ENCODE measurements at regions not wholly inside any gene's neighbourhood (a gene's known extent, or its start where the extent isn't known, plus 50 kb on each side); places are given as distances from the start of the nearest gene placed in this dataset.

- H3K36me3 ChIP-seq (ENCODE audit: control insufficient read depth in 2 of 2, insufficient read depth in 1 of 2, low read length in 2 of 2), result no peaks in the 10 kb centered on the region
- TF ChIP-seq ZNF654 (tag by site-specific recombination; IDR thresholded peaks at IDR 0.05; ENCODE audit: low read depth) (peak; percentile 67), ZNF768 (tag by site-specific recombination; IDR thresholded peaks at IDR 0.05) (no peak)
- no peak overlapping the region for H3K27ac ChIP-seq (ENCODE audit: extremely low read depth, low read depth, low read length)
- no peaks in the 10 kb centered on the region; the same call in 1 of the 2 replicates for H3K9me3 ChIP-seq (ENCODE audit: control insufficient read depth, insufficient read depth, low read depth, low read length)
- no peak overlapping the region for H3K4me3 ChIP-seq (ENCODE audit: low read depth, low read length)
- no peaks in the 10 kb centered on the region for H3K4me1 ChIP-seq (ENCODE audit: control insufficient read depth, insufficient read depth, low read length)
- CTCF ChIA-PET, result no interaction called here
- POLR2A ChIA-PET, result no interaction called here
These were observed 1139.4 kb downstream of the XPNPEP1 start for GRCh38 chr10:108783897-108784296.

DNA sequence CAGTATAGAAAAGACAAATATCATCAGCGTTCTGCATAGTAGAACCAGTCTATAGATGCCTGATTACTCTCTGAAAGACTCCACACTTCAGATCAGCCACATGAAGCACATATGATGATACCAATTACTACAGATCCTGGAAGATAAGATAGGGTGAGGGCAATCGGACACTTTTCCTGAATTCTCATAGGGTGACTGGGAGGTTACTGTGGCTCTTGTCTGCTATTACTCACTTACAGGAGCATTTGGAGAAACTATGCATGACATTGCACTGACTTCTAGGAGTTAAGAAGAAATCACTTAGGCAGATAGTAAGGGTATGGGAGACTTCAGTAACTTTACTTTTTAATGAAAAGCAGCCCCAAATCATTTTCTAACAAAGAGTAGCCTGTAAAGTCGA is 1140.9 kb downstream of the XPNPEP1 start:
- ChIA-PET POLR2A (no interaction called here), CTCF (no interaction called here)
- H3K36me3 ChIP-seq (ENCODE audit: control insufficient read depth in 2 of 2, insufficient read depth in 1 of 2, low read length in 2 of 2), result no peaks in the 10 kb centered on the region
- H3K9me3 ChIP-seq (ENCODE audit: control insufficient read depth, insufficient read depth, low read depth, low read length), result no peaks in the 10 kb centered on the region; the same call in 1 of the 2 replicates
- TF ChIP-seq, protein P1, sequence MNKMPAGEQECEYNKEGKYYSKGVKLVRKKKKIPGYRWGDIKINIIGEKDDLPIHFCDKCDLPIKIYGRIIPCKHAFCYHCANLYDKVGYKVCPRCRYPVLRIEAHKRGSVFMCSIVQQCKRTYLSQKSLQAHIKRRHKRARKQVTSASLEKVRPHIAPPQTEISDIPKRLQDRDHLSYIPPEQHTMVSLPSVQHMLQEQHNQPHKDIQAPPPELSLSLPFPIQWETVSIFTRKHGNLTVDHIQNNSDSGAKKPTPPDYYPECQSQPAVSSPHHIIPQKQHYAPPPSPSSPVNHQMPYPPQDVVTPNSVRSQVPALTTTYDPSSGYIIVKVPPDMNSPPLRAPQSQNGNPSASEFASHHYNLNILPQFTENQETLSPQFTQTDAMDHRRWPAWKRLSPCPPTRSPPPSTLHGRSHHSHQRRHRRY (tag by site-specific recombination; IDR thresholded peaks at IDR 0.05), result no peak
- TF ChIP-seq ZIC2 (tag by site-specific recombination; IDR thresholded peaks at IDR 0.05) (no peak), ZNF791 (tag by site-specific recombination; IDR thresholded peaks at IDR 0.05) (no peak), ZNF239 (tag by site-specific recombination; IDR thresholded peaks at IDR 0.05) (no peak), ZNF585B (tag by site-specific recombination; IDR thresholded peaks at IDR 0.05) (no peak), ZNF561 (tag by site-specific recombination; IDR thresholded peaks at IDR 0.05; ENCODE audit: borderline replicate concordance) (no peak), ZNF558 (tag by site-specific recombination; IDR thresholded peaks at IDR 0.05) (no peak), KLF8 (tag by site-specific recombination; IDR thresholded peaks at IDR 0.05) (no peak), ZNF747 (tag by site-specific recombination; IDR thresholded peaks at IDR 0.05) (no peak), ZNF404 (tag by site-specific recombination; IDR thresholded peaks at IDR 0.05) (no peak), ZNF560 (tag by site-specific recombination; IDR thresholded peaks at IDR 0.05; ENCODE audit: borderline replicate concordance) (no peak)
- TF ChIP-seq, protein P2, sequence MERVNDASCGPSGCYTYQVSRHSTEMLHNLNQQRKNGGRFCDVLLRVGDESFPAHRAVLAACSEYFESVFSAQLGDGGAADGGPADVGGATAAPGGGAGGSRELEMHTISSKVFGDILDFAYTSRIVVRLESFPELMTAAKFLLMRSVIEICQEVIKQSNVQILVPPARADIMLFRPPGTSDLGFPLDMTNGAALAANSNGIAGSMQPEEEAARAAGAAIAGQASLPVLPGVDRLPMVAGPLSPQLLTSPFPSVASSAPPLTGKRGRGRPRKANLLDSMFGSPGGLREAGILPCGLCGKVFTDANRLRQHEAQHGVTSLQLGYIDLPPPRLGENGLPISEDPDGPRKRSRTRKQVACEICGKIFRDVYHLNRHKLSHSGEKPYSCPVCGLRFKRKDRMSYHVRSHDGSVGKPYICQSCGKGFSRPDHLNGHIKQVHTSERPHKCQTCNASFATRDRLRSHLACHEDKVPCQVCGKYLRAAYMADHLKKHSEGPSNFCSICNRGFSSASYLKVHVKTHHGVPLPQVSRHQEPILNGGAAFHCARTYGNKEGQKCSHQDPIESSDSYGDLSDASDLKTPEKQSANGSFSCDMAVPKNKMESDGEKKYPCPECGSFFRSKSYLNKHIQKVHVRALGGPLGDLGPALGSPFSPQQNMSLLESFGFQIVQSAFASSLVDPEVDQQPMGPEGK (tag by site-specific recombination; IDR thresholded peaks at IDR 0.05), result no peak
- TF ChIP-seq, protein P3, sequence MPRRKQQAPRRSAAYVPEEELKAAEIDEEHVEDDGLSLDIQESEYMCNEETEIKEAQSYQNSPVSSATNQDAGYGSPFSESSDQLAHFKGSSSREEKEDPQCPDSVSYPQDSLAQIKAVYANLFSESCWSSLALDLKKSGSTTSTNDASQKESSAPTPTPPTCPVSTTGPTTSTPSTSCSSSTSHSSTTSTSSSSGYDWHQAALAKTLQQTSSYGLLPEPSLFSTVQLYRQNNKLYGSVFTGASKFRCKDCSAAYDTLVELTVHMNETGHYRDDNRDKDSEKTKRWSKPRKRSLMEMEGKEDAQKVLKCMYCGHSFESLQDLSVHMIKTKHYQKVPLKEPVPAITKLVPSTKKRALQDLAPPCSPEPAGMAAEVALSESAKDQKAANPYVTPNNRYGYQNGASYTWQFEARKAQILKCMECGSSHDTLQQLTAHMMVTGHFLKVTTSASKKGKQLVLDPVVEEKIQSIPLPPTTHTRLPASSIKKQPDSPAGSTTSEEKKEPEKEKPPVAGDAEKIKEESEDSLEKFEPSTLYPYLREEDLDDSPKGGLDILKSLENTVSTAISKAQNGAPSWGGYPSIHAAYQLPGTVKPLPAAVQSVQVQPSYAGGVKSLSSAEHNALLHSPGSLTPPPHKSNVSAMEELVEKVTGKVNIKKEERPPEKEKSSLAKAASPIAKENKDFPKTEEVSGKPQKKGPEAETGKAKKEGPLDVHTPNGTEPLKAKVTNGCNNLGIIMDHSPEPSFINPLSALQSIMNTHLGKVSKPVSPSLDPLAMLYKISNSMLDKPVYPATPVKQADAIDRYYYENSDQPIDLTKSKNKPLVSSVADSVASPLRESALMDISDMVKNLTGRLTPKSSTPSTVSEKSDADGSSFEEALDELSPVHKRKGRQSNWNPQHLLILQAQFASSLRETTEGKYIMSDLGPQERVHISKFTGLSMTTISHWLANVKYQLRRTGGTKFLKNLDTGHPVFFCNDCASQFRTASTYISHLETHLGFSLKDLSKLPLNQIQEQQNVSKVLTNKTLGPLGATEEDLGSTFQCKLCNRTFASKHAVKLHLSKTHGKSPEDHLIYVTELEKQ (tag by site-specific recombination; IDR thresholded peaks at IDR 0.05; ENCODE audit: borderline replicate concordance), result no peak
- H3K4me3 ChIP-seq (ENCODE audit: low read depth, low read length), result no peak overlapping the region
- no peaks in the 10 kb centered on the region for H3K4me1 ChIP-seq (ENCODE audit: control insufficient read depth, insufficient read depth, low read length)
- no peak overlapping the region for H3K27ac ChIP-seq (ENCODE audit: extremely low read depth, low read depth, low read length)

DNA sequence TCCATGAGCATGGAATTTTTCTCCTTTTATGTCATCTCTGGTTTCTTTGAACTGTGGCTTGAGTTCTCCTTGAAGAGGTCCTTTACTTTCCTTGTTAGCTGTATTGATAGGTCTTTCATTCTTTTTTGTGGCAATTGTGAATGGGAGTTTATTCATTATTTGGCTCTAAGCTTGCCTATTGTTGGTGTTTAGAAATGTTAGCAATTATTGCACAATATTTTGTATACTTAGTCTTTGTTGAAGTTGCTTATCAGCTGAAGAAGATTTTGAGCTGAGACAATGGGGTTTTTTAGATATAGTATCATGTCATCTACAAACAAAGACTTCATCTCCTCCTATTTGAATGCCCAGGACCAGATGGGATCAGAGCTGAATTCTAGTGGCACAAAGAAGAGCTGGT is 1143.8 kb downstream of the XPNPEP1 start:
- Histone ChIP-seq H3K9me3 (ENCODE audit: control insufficient read depth, insufficient read depth, low read depth, low read length) (no peaks in the 10 kb centered on the region), H3K36me3 (ENCODE audit: control insufficient read depth in 2 of 2, insufficient read depth in 1 of 2, low read length in 2 of 2) (no peaks in the 10 kb centered on the region), H3K4me3 (ENCODE audit: low read depth, low read length) (no peak overlapping the region), H3K4me1 (ENCODE audit: control insufficient read depth, insufficient read depth, low read length) (no peaks in the 10 kb centered on the region), H3K27ac (ENCODE audit: extremely low read depth, low read depth, low read length) (no peak overlapping the region)
- ChIA-PET POLR2A (no interaction called here), CTCF (no interaction called here)
- TF ChIP-seq MYNN (tag by site-specific recombination; IDR thresholded peaks at IDR 0.05; ENCODE audit: borderline replicate concordance) (no peak), ZNF768 (tag by site-specific recombination; IDR thresholded peaks at IDR 0.05) (no peak), ZNF623 (tag by site-specific recombination; IDR thresholded peaks at IDR 0.05) (no peak), ZNF555 (tag by site-specific recombination; conservative IDR thresholded peaks at IDR 0.05) (no peak), ZNF629 (tag by site-specific recombination; IDR thresholded peaks at IDR 0.05) (no peak), BCL11A (tag by site-specific recombination; IDR thresholded peaks at IDR 0.05; ENCODE audit: low read depth) (no peak), ZNF214 (tag by site-specific recombination; IDR thresholded peaks at IDR 0.05; ENCODE audit: borderline replicate concordance) (no peak), ZNF792 (tag by site-specific recombination; IDR thresholded peaks at IDR 0.05) (no peak), ZNF561 (tag by site-specific recombination; IDR thresholded peaks at IDR 0.05; ENCODE audit: borderline replicate concordance) (no peak), ZEB2 (tag by site-specific recombination; IDR thresholded peaks at IDR 0.05) (no peak), GLIS1 (tag by site-specific recombination; IDR thresholded peaks at IDR 0.05) (no peak)
